HG03342 (cell line): ENCODE measurements at regions not wholly inside any gene's neighbourhood (a gene's known extent, or its start where the extent isn't known, plus 50 kb on each side); places are given as distances from the start of the nearest gene placed in this dataset.

Experiments
- ATAC-seq: cut with Tn5 transposase; IDR thresholded peaks from one replicate; pipeline ENCODE4 v1.9.1; 2021; ENCODE audit warnings: mild to moderate bottlenecking, moderate library complexity; ENCODE audit not compliant: unreplicated experiment

DNA sequence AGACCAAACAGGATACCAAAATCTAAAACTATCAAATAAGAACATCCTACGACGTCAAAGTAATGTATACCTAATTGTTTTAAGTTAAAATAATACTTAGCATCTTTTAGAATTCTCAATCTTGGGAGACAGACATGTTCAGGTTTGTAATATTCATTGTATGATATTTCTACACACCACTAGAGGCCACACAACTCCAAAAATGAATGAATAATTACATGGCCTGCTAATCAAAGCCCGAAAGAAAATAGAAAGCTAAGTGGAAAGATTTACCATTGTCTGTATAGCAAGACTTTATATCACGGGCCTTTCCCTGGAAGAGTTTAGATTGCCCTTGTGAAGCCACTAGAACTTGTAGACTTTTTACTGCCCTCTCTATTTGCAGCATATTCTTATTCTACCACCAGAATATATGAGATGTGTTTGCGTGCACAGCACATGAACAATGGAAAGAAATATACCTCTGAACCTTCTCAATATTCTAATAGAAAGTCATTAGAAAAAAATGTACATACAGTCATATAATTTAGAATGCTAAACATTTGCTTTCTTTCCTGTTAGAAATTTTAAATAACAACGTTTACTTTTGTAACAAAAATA lies 380.1 kb upstream of the NUDT12 start:
- ATAC-seq: no peak

GRCh38 chr5:103941596-103941995 lies 379.0 kb upstream of the NUDT12 start:
- no peak for ATAC-seq

GRCh38 chr5:103938146-103938695 lies 375.6 kb upstream of the NUDT12 start:
- no peak for ATAC-seq

DNA sequence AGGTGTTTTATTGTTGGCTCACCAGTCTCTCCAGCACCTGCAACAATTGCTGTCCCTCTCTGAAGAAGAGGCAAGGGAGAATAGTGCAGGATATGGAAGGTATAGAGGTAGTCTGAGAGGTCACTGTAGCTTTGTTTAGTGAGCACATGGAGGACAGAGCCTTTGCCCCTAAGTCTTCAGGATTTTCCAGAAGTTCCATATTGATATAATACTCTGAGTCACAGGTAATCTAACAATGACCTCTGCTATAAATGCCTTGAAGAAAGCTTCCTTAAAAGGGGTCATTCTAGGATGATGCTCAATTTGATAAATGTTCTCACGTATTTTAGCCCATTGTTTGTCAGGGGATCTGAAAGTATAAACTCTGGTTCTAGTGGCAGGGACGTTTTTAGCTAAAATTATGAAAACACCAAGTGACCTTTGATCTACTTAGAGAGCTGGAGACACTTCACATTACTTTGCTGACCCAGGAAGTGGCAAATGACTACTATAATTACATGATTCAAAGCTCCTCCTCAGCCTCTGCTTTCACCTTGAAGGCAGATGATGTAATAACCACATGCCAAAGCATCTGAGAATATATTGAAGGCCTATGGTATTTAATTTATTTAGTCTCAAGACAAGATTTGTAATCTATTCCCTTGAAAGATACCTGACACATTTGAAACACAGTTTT lies 366.9 kb upstream of the NUDT12 start:
- no peak for ATAC-seq

- no peak for ATAC-seq
Measured at GRCh38 chr5:103927739-103928138, 365.1 kb upstream of the NUDT12 start.

- ATAC-seq: no peak
Measured at GRCh38 chr5:103923616-103924168, 361.1 kb upstream of the NUDT12 start.

- no peak for ATAC-seq
Measured at GRCh38 chr5:103919506-103919905, 356.9 kb upstream of the NUDT12 start.

- ATAC-seq: no peak
Measured at GRCh38 chr5:103918668-103919367, 356.2 kb upstream of the NUDT12 start.

- ATAC-seq: no peak
Measured at GRCh38 chr5:103915081-103915480, 352.5 kb upstream of the NUDT12 start.

DNA sequence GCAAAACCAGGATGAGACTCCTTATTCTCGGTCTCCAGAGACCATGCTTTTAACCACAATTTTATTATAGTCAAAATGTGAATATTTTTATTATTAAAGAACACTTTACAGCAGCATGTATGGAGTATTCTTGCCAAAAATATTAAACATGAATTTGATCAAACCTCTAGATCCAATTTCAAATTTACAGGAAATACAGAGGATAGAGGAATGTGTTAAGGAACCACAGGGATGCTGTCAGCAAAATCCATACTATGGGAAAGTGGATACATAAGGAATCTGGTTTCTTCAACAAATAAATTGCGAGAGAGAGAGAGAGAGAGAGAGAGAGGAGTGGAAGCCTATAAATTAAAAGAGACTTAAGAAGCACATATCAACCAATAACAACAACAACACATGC lies 348.2 kb upstream of the NUDT12 start:
- ATAC-seq: no peak

DNA sequence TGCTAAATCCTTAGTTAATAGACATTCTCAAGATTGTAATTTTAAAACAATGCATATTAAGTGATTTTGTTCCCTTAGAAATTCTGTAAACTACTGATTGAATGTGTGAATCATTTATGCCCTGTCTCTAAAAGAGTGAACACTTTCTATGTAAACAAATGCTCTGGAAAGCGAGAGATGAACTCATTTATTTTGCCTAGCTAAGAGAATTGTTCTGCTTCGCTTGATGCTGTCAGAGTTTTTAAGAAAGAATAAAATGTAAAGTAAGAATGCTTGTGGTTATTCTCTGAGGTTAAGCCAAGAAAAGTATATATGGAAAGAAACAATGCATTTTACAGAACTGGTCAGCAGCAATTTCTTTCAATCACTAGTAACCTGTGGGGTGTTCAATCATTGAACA lies 347.4 kb upstream of the NUDT12 start:
- no peak for ATAC-seq

DNA sequence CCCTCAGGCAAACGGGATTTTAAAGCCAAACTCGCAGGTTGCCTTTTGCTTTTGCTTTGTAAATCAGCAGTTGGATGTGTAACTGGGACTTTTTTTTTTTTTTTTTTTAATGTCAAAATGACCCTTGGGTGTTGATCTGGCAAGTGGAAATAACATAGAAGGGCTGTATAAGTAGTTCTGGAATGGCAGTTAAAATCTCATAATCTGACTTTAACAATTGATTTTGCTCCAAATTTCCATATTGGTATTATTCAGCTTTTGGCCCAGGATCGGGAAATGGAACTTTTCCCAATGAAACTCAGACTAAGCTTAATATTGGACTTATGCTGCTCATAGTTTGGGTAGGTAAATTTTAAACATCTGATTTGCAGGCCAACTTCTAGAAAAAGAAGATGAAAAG lies 346.8 kb upstream of the NUDT12 start:
- ATAC-seq: no peak

GRCh38 chr5:103908336-103909080 lies 345.9 kb upstream of the NUDT12 start:
- no peak for ATAC-seq

DNA sequence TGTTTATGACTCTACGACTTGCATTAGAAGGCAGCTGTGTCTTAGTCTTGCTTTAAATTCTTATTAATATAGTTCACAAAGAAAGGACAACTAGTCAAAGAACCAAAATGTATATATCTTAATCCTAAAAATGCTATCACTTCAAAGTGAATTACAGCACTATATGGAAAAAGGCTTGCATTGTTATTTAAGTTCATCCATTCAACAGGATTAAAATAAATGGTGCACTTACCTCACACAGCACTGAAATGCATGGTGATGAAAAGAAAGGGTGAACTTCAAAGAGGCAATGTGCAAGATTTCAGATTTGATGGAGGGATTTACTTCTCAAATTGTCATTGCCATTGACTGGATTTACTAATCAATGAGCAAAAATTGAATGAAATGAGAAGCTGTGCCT lies 344.4 kb upstream of the NUDT12 start:
- no peak for ATAC-seq

- no peak for ATAC-seq
Measured at GRCh38 chr5:103904651-103905050, 342.1 kb upstream of the NUDT12 start.

GRCh38 chr5:103902893-103903292 lies 340.3 kb upstream of the NUDT12 start:
- no peak for ATAC-seq

DNA sequence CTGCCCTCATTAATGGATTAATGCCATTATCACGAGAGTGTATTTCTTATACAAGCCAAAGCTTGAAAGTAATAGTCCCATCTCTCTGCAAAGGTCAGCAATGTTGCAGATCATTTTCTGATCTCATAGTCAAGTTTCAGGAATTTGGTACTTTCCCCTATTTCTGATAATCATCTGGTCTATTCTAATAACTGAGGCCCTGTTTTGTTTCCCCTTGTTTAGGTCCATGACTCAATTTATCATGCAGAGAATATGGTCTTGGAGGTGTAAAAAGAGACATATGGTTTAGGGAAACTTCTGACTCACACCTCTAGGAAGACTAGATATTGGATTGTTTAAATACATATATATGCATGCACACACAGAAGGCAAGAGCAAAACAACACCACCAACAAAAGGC lies 339.3 kb upstream of the NUDT12 start:
- ATAC-seq: no peak

GRCh38 chr5:103896593-103896992 lies 334.0 kb upstream of the NUDT12 start:
- ATAC-seq: no peak

DNA sequence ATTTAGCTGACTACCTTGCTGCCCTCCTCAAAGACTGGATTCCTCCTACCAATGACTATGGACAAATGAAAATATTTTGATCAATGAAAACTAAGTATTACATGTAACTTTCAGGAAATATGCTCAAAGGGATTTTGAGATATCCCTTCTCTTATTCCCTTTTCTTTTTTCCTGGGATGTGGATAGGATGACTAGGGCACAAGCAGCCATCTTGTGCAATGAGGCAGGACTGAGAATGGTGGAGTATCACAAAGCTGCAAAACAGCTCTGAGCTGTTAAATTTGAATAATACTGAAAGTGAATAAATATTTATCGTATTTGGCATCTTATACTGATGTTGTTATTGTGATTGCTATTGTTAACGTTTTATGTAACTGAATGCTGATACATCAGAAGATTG lies 333.1 kb upstream of the NUDT12 start:
- no peak for ATAC-seq

GRCh38 chr5:103894882-103895281 lies 332.3 kb upstream of the NUDT12 start:
- ATAC-seq: no peak

DNA sequence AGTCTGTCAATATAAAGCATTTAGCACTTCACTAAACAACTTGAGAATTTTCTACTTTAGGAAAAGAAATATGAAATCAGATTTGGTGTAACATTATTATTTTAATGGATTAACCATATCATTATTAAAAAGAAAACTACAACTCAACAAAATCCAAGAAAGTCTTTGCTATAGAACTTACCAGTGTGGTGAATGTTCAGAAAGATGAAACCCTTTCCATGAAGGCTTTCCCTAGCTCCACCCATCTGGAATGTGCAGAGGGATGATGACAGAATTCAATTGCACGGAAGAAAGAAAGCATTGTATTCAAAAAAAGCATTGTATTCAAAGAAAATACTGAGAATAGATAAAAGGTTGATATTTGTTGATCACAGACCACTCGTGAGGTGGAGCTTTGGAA lies 328.6 kb upstream of the NUDT12 start:
- no peak for ATAC-seq
